ENCODE measurements at regions not wholly inside any gene's neighbourhood (a gene's known extent, or its start where the extent isn't known, plus 50 kb on each side); places are given as distances from the start of the nearest gene placed in this dataset.
A peak's percentile ranks its signal among the peaks of the same experiment; 100 is the strongest.

- TF ChIP-seq PRDM15 (CRISPR knock-in tag; IDR thresholded peaks at IDR 0.05) (no peak), USF2 (CRISPR knock-in tag; IDR thresholded peaks at IDR 0.05) (no peak)
These were observed 1722.1 kb downstream of the MAT2B start (continued) for GRCh38 chr5:165227515-165227914.

GRCh38 chr5:165228184-165228583 lies 1722.8 kb downstream of the MAT2B start:
- Mint-ChIP-seq H3K27me3 (ENCODE audit: low read depth) (no peaks in the 10 kb centered on the region), H3K4me3 (no peak overlapping the region), H3K9me3 (0 out of 2 replicates have a peak, but pooled peaks cover under 1% of the 10 kb centered on the region), H3K4me1 (peaks cover 54% of the 10 kb centered on the region), H3K27ac (no peak overlapping the region), H3K36me3 (peaks cover under 1% of the 10 kb centered on the region)
- ChIA-PET POLR2A (no interaction called here), CTCF (interaction anchor here (1.2 kb wide), 1 partner anchor 230 kb away, joined by 3 read pairs; no protein-coding TSS in a partner anchor)
- no peak for TF ChIP-seq HMGA2 (CRISPR knock-in tag; IDR thresholded peaks at IDR 0.05)
- no peak for TF ChIP-seq ZNF263 (CRISPR knock-in tag; IDR thresholded peaks at IDR 0.05; ENCODE audit: low read depth)
- TF ChIP-seq ZNF232 (CRISPR knock-in tag; IDR thresholded peaks at IDR 0.05) = no peak
- no peak for TF ChIP-seq NR1H2 (CRISPR knock-in tag; IDR thresholded peaks at IDR 0.05)
- no peak for TF ChIP-seq HMGXB4 (CRISPR knock-in tag; IDR thresholded peaks at IDR 0.05)
- TF ChIP-seq ZNF423 (CRISPR knock-in tag; IDR thresholded peaks at IDR 0.05) = no peak
- no peak for TF ChIP-seq CREM (CRISPR knock-in tag; IDR thresholded peaks at IDR 0.05)
- TF ChIP-seq FOXP4 (CRISPR knock-in tag; IDR thresholded peaks at IDR 0.05) = no peak
- no peak for TF ChIP-seq IRF1 (CRISPR knock-in tag; IDR thresholded peaks at IDR 0.05)
- TF ChIP-seq ELF4 (CRISPR knock-in tag; IDR thresholded peaks at IDR 0.05; ENCODE audit: low read depth) = no peak
- ATAC-seq = no peak
- no peak for DNase-seq (ENCODE audit: low spot score)

- Mint-ChIP-seq H3K36me3 (peaks cover 30% of the 10 kb centered on the region), H3K27me3 (ENCODE audit: low read depth) (no peaks in the 10 kb centered on the region), H3K27ac (peak overlapping the region; percentile 97), H3K9me3 (peaks cover 23% of the 10 kb centered on the region), H3K4me3 (peak overlapping the region; percentile 45), H3K4me1 (peaks cover 63% of the 10 kb centered on the region)
- ChIA-PET POLR2A (no interaction called here), CTCF (no interaction called here)
- DNase-seq (ENCODE audit: low spot score) (no peak), ATAC-seq (peak; percentile 68)
- TF ChIP-seq MXD4 (CRISPR knock-in tag; IDR thresholded peaks at IDR 0.05; ENCODE audit: borderline replicate concordance) (no peak), TCF7 (CRISPR knock-in tag; IDR thresholded peaks at IDR 0.05; ENCODE audit: low read depth) (no peak), ZSCAN18 (CRISPR knock-in tag; IDR thresholded peaks at IDR 0.05) (no peak), AR (CRISPR knock-in tag; IDR thresholded peaks at IDR 0.05) (no peak), E2F5 (CRISPR knock-in tag; IDR thresholded peaks at IDR 0.05) (no peak), TEAD1 (CRISPR knock-in tag; IDR thresholded peaks at IDR 0.05) (no peak), ESRRA (CRISPR knock-in tag; IDR thresholded peaks at IDR 0.05; ENCODE audit: borderline replicate concordance) (no peak)
These were observed 1726.5 kb downstream of the MAT2B start for GRCh38 chr5:165231821-165232508.
